Sigmoid colon (tissue), 6 donors: ENCODE measurements at regions not wholly inside any gene's neighbourhood (a gene's known extent, or its start where the extent isn't known, plus 50 kb on each side); places are given as distances from the start of the nearest gene placed in this dataset.

Experiments used
- DNase-seq: peaks from one replicate; pipeline ENCODE4 v3.0.0-alpha.2; 2019
- H3K27ac ChIP-seq, 4 donors: fragments of 200-600 bp; sonication (generic); one replicate each; pipeline ENCODE4 v1.5.1; 2016 to 2019; ENCODE audit warnings: mild to moderate bottlenecking in 1 of 4
- H3K27me3 ChIP-seq, 3 donors: fragments of 200-600 bp; sonication (generic); one replicate each; pipeline ENCODE4 v1.5.1; 2019; ENCODE audit warnings: mild to moderate bottlenecking in 1 of 3
- H3K36me3 ChIP-seq, 4 donors: fragments of 200-600 bp; sonication (generic); one replicate each; pipeline ENCODE4 v1.5.1; 2016 to 2019
- H3K4me1 ChIP-seq, 4 donors: fragments of 200-600 bp; sonication (generic); one replicate each; pipeline ENCODE4 v1.5.1; 2017 to 2019
- H3K4me3 ChIP-seq, 4 donors: fragments of 200-600 bp; sonication (generic); one replicate each; pipeline ENCODE4 v1.5.1; 2017 to 2019; ENCODE audit warnings: mild to moderate bottlenecking in 2 of 4, moderate library complexity in 1 of 4
- H3K9me3 ChIP-seq, 4 donors: fragments of 200-600 bp in 3 of 4; sonication (generic) in 3 of 4; one replicate each; pipeline versions ENCODE4 v1.5.1 to v1.6.1; 2013 to 2019
- CTCF ChIP-seq, 4 experiments: fragments of 450-650 bp in 3 of 4; fragments of 200-600 bp in 1 of 4; IDR thresholded peaks; one replicate each; pipeline ENCODE4 v1.5.1; 2016 to 2019; ENCODE audit warnings: antibody characterized with exemption in 4 of 4, mild to moderate bottlenecking in 3 of 4, moderate library complexity in 2 of 4
- EP300 ChIP-seq, 4 donors: sonication (generic); formaldehyde crosslinking; IDR thresholded peaks; one replicate each; pipeline ENCODE4 v1.6.1; 2017; ENCODE audit warnings: antibody characterized with exemption in 4 of 4
- POLR2A ChIP-seq, 2 donors: fragments of 450-650 bp; IDR thresholded peaks; one replicate each; pipeline ENCODE4 v1.6.1; 2016; ENCODE audit warnings: antibody characterized with exemption in 2 of 2, mild to moderate bottlenecking in 2 of 2, moderate library complexity in 2 of 2
- POLR2AphosphoS5 ChIP-seq, 4 donors: sonication (generic); formaldehyde crosslinking; IDR thresholded peaks; one replicate each; pipeline ENCODE4 v1.6.1; 2017; ENCODE audit warnings: antibody characterized with exemption in 4 of 4
- WGBS, 2 donors: extraction: QIAGEN DNeasy Blood & Tissue Kit; methylation state at CpG; one replicate each; pipeline ENCODE4 v1.1.7; 2013; 5-methylcytosine and 5-hydroxymethylcytosine counted together
- intact Hi-C: fragments of 100-400 bp; cut with DNase I; formaldehyde crosslinking; loops from one replicate; pipeline ENCODE4 v1.15.1; 2023
- donor health status: healthy with polysubstance abuse.
- donor health status: healthy.

GRCh38 chr7:47170516-47170915 lies 411.4 kb downstream of the TNS3 start:
- H3K27ac ChIP-seq, result no peak overlapping the region
- H3K36me3 ChIP-seq, result no peaks in the 10 kb centered on the region
- no peaks in the 10 kb centered on the region for H3K27me3 ChIP-seq
- H3K4me1 ChIP-seq, result no peaks in the 10 kb centered on the region
- no peak for DNase-seq
- intact Hi-C loops, result no loop called here
- no peaks in the 10 kb centered on the region for H3K9me3 ChIP-seq
- no peak for TF ChIP-seq POLR2AphosphoS5 (IDR thresholded peaks at IDR 0.05)
- no peak for TF ChIP-seq POLR2A (IDR thresholded peaks at IDR 0.05)
- no peak for TF ChIP-seq EP300 (IDR thresholded peaks at IDR 0.05)
- no peak for TF ChIP-seq CTCF (IDR thresholded peaks at IDR 0.05)
- H3K4me3 ChIP-seq, result no peak overlapping the region
- 97 to 98% methylated on average over 1 of the region's 1 CpG for WGBS, 2 donors

- Histone ChIP-seq H3K4me1 (peaks cover 0 to 50% (median 40%) of the 10 kb centered on the region in 4 donors), H3K36me3 (no peaks in the 10 kb centered on the region), H3K27me3 (no peaks in the 10 kb centered on the region), H3K4me3 (no peak overlapping the region), H3K9me3 (no peaks in the 10 kb centered on the region), H3K27ac (peak overlapping the region in 1 of 4 donors; percentile 5)
- 76 to 80% methylated on average over 3 of the region's 3 CpGs for WGBS, 2 donors
- DNase-seq, result no peak
- TF ChIP-seq POLR2AphosphoS5 (IDR thresholded peaks at IDR 0.05) (no peak), CTCF (IDR thresholded peaks at IDR 0.05) (no peak), POLR2A (IDR thresholded peaks at IDR 0.05) (no peak), EP300 (IDR thresholded peaks at IDR 0.05) (no peak)
- intact Hi-C loops, result no loop called here
Measured at GRCh38 chr7:47154791-47155190, 427.1 kb downstream of the TNS3 start.

GRCh38 chr7:47153576-47153975 lies 428.3 kb downstream of the TNS3 start:
- H3K27me3 ChIP-seq, result no peaks in the 10 kb centered on the region
- 23 to 67% methylated on average over 6 of the region's 6 CpGs for WGBS, 2 donors
- H3K9me3 ChIP-seq, result no peaks in the 10 kb centered on the region
- TF ChIP-seq POLR2A (IDR thresholded peaks at IDR 0.05) (no peak), CTCF (IDR thresholded peaks at IDR 0.05) (no peak), POLR2AphosphoS5 (IDR thresholded peaks at IDR 0.05) (no peak), EP300 (IDR thresholded peaks at IDR 0.05) (no peak)
- no peak overlapping the region for H3K4me3 ChIP-seq
- no peaks in the 10 kb centered on the region for H3K36me3 ChIP-seq
- intact Hi-C loops, result no loop called here
- no peak for DNase-seq
- peak overlapping the region in 2 of 4 donors; percentile 39 to 62 for H3K27ac ChIP-seq
- H3K4me1 ChIP-seq, result peaks cover 0 to 61% (median 50%) of the 10 kb centered on the region in 4 donors

GRCh38 chr7:47153058-47153457 lies 428.9 kb downstream of the TNS3 start:
- DNase-seq, result no peak
- Histone ChIP-seq H3K4me3 (no peak overlapping the region), H3K9me3 (no peaks in the 10 kb centered on the region), H3K27ac (peak overlapping the region in 3 of 4 donors; percentile 2 to 62 (median 39)), H3K4me1 (peaks cover 0 to 64% (median 52%) of the 10 kb centered on the region in 4 donors), H3K36me3 (no peaks in the 10 kb centered on the region), H3K27me3 (no peaks in the 10 kb centered on the region)
- intact Hi-C loops, result no loop called here
- TF ChIP-seq EP300 (IDR thresholded peaks at IDR 0.05), result peak in 1 of 4 donors; percentile 18
- TF ChIP-seq POLR2AphosphoS5 (IDR thresholded peaks at IDR 0.05), result peak in 3 of 4 donors; percentile 36 to 51 (median 40)
- TF ChIP-seq POLR2A (IDR thresholded peaks at IDR 0.05), result no peak
- TF ChIP-seq CTCF (IDR thresholded peaks at IDR 0.05), result no peak
- 32 to 39% methylated on average over 5 of the region's 5 CpGs for WGBS, 2 donors

- peak overlapping the region in 3 of 4 donors; percentile 2 to 62 (median 39) for H3K27ac ChIP-seq
- TF ChIP-seq CTCF (IDR thresholded peaks at IDR 0.05), result no peak
- no peak for TF ChIP-seq EP300 (IDR thresholded peaks at IDR 0.05)
- TF ChIP-seq POLR2A (IDR thresholded peaks at IDR 0.05), result no peak
- intact Hi-C loops, result no loop called here
Measured at GRCh38 chr7:47152307-47152706, 429.6 kb downstream of the TNS3 start.

More at GRCh38 chr7:47152307-47152706, 429.6 kb downstream of the TNS3 start:
- H3K27me3 ChIP-seq, result no peaks in the 10 kb centered on the region
- DNase-seq, result no peak
- peaks cover 0 to 72% (median 54%) of the 10 kb centered on the region in 4 donors for H3K4me1 ChIP-seq
- H3K4me3 ChIP-seq, result no peak overlapping the region
- WGBS, 2 donors, result 92 to 95% methylated on average over 2 of the region's 2 CpGs
- no peaks in the 10 kb centered on the region for H3K9me3 ChIP-seq
- no peaks in the 10 kb centered on the region for H3K36me3 ChIP-seq
